Activated naive CD8-positive, alpha-beta T cell treated with anti-CD3 and anti-CD28 coated beads, Interleukin-2, amount 50 U/mL, for 24 hours (primary cell): ENCODE measurements at regions not wholly inside any gene's neighbourhood (a gene's known extent, or its start where the extent isn't known, plus 50 kb on each side); places are given as distances from the start of the nearest gene placed in this dataset.

Experiments
- ATAC-seq: fragments of 150-1000 bp; cut with Tn5 transposase; one replicate; pipeline ENCODE4 v1.10.0; 2021
- DNase-seq: peaks from one replicate; pipeline ENCODE4 v3.0.0; 2021
- H3K27ac Mint-ChIP-seq: one replicate; pipeline ENCODE4 v1.8.0; 2021; ENCODE audit warnings: mild to moderate bottlenecking, mixed read lengths
- H3K27me3 Mint-ChIP-seq: one replicate; pipeline ENCODE4 v1.8.0; 2021; ENCODE audit warnings: mixed read lengths
- H3K36me3 Mint-ChIP-seq: one replicate; pipeline ENCODE4 v1.8.0; 2021; ENCODE audit warnings: low read depth, mixed read lengths
- H3K4me1 Mint-ChIP-seq: one replicate; pipeline ENCODE4 v1.8.0; 2021; ENCODE audit warnings: mixed read lengths
- H3K4me3 Mint-ChIP-seq: one replicate; pipeline ENCODE4 v1.8.0; 2021; ENCODE audit warnings: mild to moderate bottlenecking, moderate library complexity, mixed read lengths
- H3K9me3 Mint-ChIP-seq: one replicate; pipeline ENCODE4 v1.8.0; 2021; ENCODE audit warnings: mixed read lengths

GRCh38 chr5:13316176-13316575, 628.3 kb downstream of the DNAH5 start:
- H3K27ac Mint-ChIP-seq, result no peak overlapping the region
- peaks cover 16% of the 10 kb centered on the region for H3K9me3 Mint-ChIP-seq
- H3K4me1 Mint-ChIP-seq, result no peaks in the 10 kb centered on the region
- H3K36me3 Mint-ChIP-seq, result no peaks in the 10 kb centered on the region
- no peak overlapping the region for H3K4me3 Mint-ChIP-seq
- DNase-seq (no peak), ATAC-seq (no peak)
- H3K27me3 Mint-ChIP-seq, result no peaks in the 10 kb centered on the region

- Mint-ChIP-seq H3K27me3 (no peaks in the 10 kb centered on the region), H3K27ac (no peak overlapping the region), H3K4me3 (no peak overlapping the region), H3K36me3 (no peaks in the 10 kb centered on the region), H3K9me3 (peaks cover 20% of the 10 kb centered on the region), H3K4me1 (no peaks in the 10 kb centered on the region)
- no peak for DNase-seq
- ATAC-seq, result no peak
Observed at GRCh38 chr5:13307480-13307879, 637.0 kb downstream of the DNAH5 start.

GRCh38 chr5:13303445-13303844, 641.0 kb downstream of the DNAH5 start:
- no peaks in the 10 kb centered on the region for H3K27me3 Mint-ChIP-seq
- no peak for DNase-seq
- no peaks in the 10 kb centered on the region for H3K36me3 Mint-ChIP-seq
- no peak overlapping the region for H3K4me3 Mint-ChIP-seq
- no peak for ATAC-seq
- no peak overlapping the region for H3K27ac Mint-ChIP-seq
- H3K9me3 Mint-ChIP-seq, result peaks cover 20% of the 10 kb centered on the region
- H3K4me1 Mint-ChIP-seq, result no peaks in the 10 kb centered on the region

- H3K36me3 Mint-ChIP-seq, result no peaks in the 10 kb centered on the region
- ATAC-seq (no peak), DNase-seq (no peak)
- H3K27me3 Mint-ChIP-seq, result no peaks in the 10 kb centered on the region
- no peak overlapping the region for H3K4me3 Mint-ChIP-seq
- no peaks in the 10 kb centered on the region for H3K4me1 Mint-ChIP-seq
- H3K27ac Mint-ChIP-seq, result no peak overlapping the region
- peaks cover 10% of the 10 kb centered on the region for H3K9me3 Mint-ChIP-seq
Observed at GRCh38 chr5:13278811-13279210, 665.7 kb downstream of the DNAH5 start.

- H3K4me3 Mint-ChIP-seq, result no peak overlapping the region
- no peaks in the 10 kb centered on the region for H3K36me3 Mint-ChIP-seq
- DNase-seq, result no peak
- no peak for ATAC-seq
- H3K9me3 Mint-ChIP-seq, result peaks cover 10% of the 10 kb centered on the region
- H3K27me3 Mint-ChIP-seq, result no peaks in the 10 kb centered on the region
- no peak overlapping the region for H3K27ac Mint-ChIP-seq
- no peaks in the 10 kb centered on the region for H3K4me1 Mint-ChIP-seq
Observed at GRCh38 chr5:13278148-13278547, 666.3 kb downstream of the DNAH5 start.

GRCh38 chr5:13276156-13276555, 668.3 kb downstream of the DNAH5 start:
- Mint-ChIP-seq H3K4me1 (no peaks in the 10 kb centered on the region), H3K9me3 (peaks cover 10% of the 10 kb centered on the region), H3K27ac (no peak overlapping the region), H3K4me3 (no peak overlapping the region), H3K27me3 (no peaks in the 10 kb centered on the region), H3K36me3 (no peaks in the 10 kb centered on the region)
- DNase-seq, result no peak
- no peak for ATAC-seq

- Mint-ChIP-seq H3K4me1 (no peaks in the 10 kb centered on the region), H3K27ac (no peak overlapping the region), H3K36me3 (no peaks in the 10 kb centered on the region), H3K27me3 (no peaks in the 10 kb centered on the region), H3K4me3 (no peak overlapping the region), H3K9me3 (peaks cover 8% of the 10 kb centered on the region)
- ATAC-seq (no peak), DNase-seq (no peak)
Observed at GRCh38 chr5:13263701-13264100, 680.8 kb downstream of the DNAH5 start.

GRCh38 chr5:13253111-13253510, 691.4 kb downstream of the DNAH5 start:
- Mint-ChIP-seq H3K27ac (no peak overlapping the region), H3K4me1 (no peaks in the 10 kb centered on the region), H3K27me3 (no peaks in the 10 kb centered on the region), H3K9me3 (peaks cover 5% of the 10 kb centered on the region), H3K36me3 (no peaks in the 10 kb centered on the region), H3K4me3 (no peak overlapping the region)
- ATAC-seq, result no peak
- no peak for DNase-seq

GRCh38 chr5:13252699-13253098, 691.8 kb downstream of the DNAH5 start:
- Mint-ChIP-seq H3K9me3 (peaks cover 3% of the 10 kb centered on the region), H3K27ac (no peak overlapping the region), H3K36me3 (no peaks in the 10 kb centered on the region), H3K4me3 (no peak overlapping the region), H3K27me3 (no peaks in the 10 kb centered on the region), H3K4me1 (no peaks in the 10 kb centered on the region)
- no peak for ATAC-seq
- no peak for DNase-seq

GRCh38 chr5:13251623-13252376, 692.7 kb downstream of the DNAH5 start:
- H3K4me1 Mint-ChIP-seq, result no peaks in the 10 kb centered on the region
- no peaks in the 10 kb centered on the region for H3K36me3 Mint-ChIP-seq
- H3K4me3 Mint-ChIP-seq, result no peak overlapping the region
- ATAC-seq (no peak), DNase-seq (no peak)
- no peak overlapping the region for H3K27ac Mint-ChIP-seq
- peaks cover 3% of the 10 kb centered on the region for H3K9me3 Mint-ChIP-seq
- H3K27me3 Mint-ChIP-seq, result no peaks in the 10 kb centered on the region

GRCh38 chr5:13250464-13251291, 693.8 kb downstream of the DNAH5 start:
- no peak for ATAC-seq
- no peaks in the 10 kb centered on the region for H3K4me1 Mint-ChIP-seq
- no peak overlapping the region for H3K27ac Mint-ChIP-seq
- H3K36me3 Mint-ChIP-seq, result no peaks in the 10 kb centered on the region
- no peak for DNase-seq
- H3K27me3 Mint-ChIP-seq, result no peaks in the 10 kb centered on the region
- H3K9me3 Mint-ChIP-seq, result peaks cover 3% of the 10 kb centered on the region
- H3K4me3 Mint-ChIP-seq, result no peak overlapping the region

GRCh38 chr5:13249854-13250253, 694.6 kb downstream of the DNAH5 start:
- Mint-ChIP-seq H3K36me3 (no peaks in the 10 kb centered on the region), H3K27me3 (no peaks in the 10 kb centered on the region), H3K27ac (no peak overlapping the region), H3K9me3 (peaks cover 3% of the 10 kb centered on the region), H3K4me1 (no peaks in the 10 kb centered on the region), H3K4me3 (no peak overlapping the region)
- DNase-seq (no peak), ATAC-seq (no peak)

- Mint-ChIP-seq H3K4me1 (no peaks in the 10 kb centered on the region), H3K9me3 (peaks cover 3% of the 10 kb centered on the region), H3K36me3 (no peaks in the 10 kb centered on the region), H3K27ac (no peak overlapping the region), H3K27me3 (no peaks in the 10 kb centered on the region), H3K4me3 (no peak overlapping the region)
- DNase-seq (no peak), ATAC-seq (no peak)
Observed at GRCh38 chr5:13248253-13248652, 696.2 kb downstream of the DNAH5 start.

GRCh38 chr5:13246053-13246452, 698.4 kb downstream of the DNAH5 start:
- DNase-seq (no peak), ATAC-seq (no peak)
- H3K27me3 Mint-ChIP-seq, result no peaks in the 10 kb centered on the region
- H3K9me3 Mint-ChIP-seq, result no peaks in the 10 kb centered on the region
- no peaks in the 10 kb centered on the region for H3K4me1 Mint-ChIP-seq
- no peak overlapping the region for H3K27ac Mint-ChIP-seq
- H3K4me3 Mint-ChIP-seq, result no peak overlapping the region
- H3K36me3 Mint-ChIP-seq, result no peaks in the 10 kb centered on the region

- H3K4me3 Mint-ChIP-seq, result no peak overlapping the region
- H3K4me1 Mint-ChIP-seq, result no peaks in the 10 kb centered on the region
- H3K36me3 Mint-ChIP-seq, result no peaks in the 10 kb centered on the region
- ATAC-seq (no peak), DNase-seq (no peak)
- no peaks in the 10 kb centered on the region for H3K27me3 Mint-ChIP-seq
- no peaks in the 10 kb centered on the region for H3K9me3 Mint-ChIP-seq
- H3K27ac Mint-ChIP-seq, result no peak overlapping the region
Observed at GRCh38 chr5:13244151-13244550, 700.3 kb downstream of the DNAH5 start.
